Choroid plexus epithelial cell (primary cell): ENCODE measurements at regions not wholly inside any gene's neighbourhood (a gene's known extent, or its start where the extent isn't known, plus 50 kb on each side); places are given as distances from the start of the nearest gene placed in this dataset.

Source experiments
- DNase-seq: peaks from one replicate; pipeline ENCODE4 v3.0.0-alpha.2; 2010; ENCODE audit warnings: low read depth
- H3K4me3 ChIP-seq: 2 replicates; pipeline ENCODE4 v1.5.1; 2011; ENCODE audit warnings: low read depth, mild to moderate bottlenecking, control low read depth, low read length, moderate library complexity
- CTCF ChIP-seq: conservative IDR thresholded peaks from 2 replicates; pipeline ENCODE4 v1.5.1; 2011; ENCODE audit warnings: low read depth, mild to moderate bottlenecking, control low read depth, inconsistent platforms, low read length, moderate library complexity

GRCh38 chrX:8413279-8413678 lies 51.4 kb upstream of the VCX3B start:
- no peak for DNase-seq
- no peak for TF ChIP-seq CTCF

More at GRCh38 chrX:8413279-8413678, 51.4 kb upstream of the VCX3B start:
- no peak overlapping the region for H3K4me3 ChIP-seq
